22Rv1 (cell line): ENCODE measurements at regions not wholly inside any gene's neighbourhood (a gene's known extent, or its start where the extent isn't known, plus 50 kb on each side); places are given as distances from the start of the nearest gene placed in this dataset.

Source experiments
- CTCF ChIP-seq: fragments of 450-650 bp; IDR thresholded peaks from 2 replicates; pipeline ENCODE4 v1.5.1; 2017; ENCODE audit warnings: mild to moderate bottlenecking
- ZFX ChIP-seq: fragments of 450-650 bp; IDR thresholded peaks from 2 replicates; pipeline ENCODE4 v1.6.1; 2017; ENCODE audit warnings: antibody characterized with exemption, borderline replicate concordance

GRCh38 chr10:64101606-64102263 is 580.5 kb downstream of the REEP3 start:
- TF ChIP-seq CTCF, result no peak
- no peak for TF ChIP-seq ZFX
